Thoracic aorta (tissue), 2 donors: ENCODE measurements at regions not wholly inside any gene's neighbourhood (a gene's known extent, or its start where the extent isn't known, plus 50 kb on each side); places are given as distances from the start of the nearest gene placed in this dataset.

Experiments used
- ATAC-seq: fragments of 150-250 bp; one replicate; pipeline ENCODE4 v1.8.0; 2017; ENCODE audit warnings: low read depth; ENCODE audit not compliant: insufficient number of reproducible peaks, low FRiP score
- DNase-seq: peaks from one replicate; pipeline ENCODE4 v3.0.0-alpha.2; 2020; ENCODE audit warnings: low spot score
- H3K27ac ChIP-seq, 2 donors: fragments of 200-600 bp; sonication (generic); 1 replicate in 1 of 2; 2 replicates in 1 of 2; pipeline ENCODE4 v1.5.1; 2016; ENCODE audit warnings: mild to moderate bottlenecking in 2 of 2, moderate library complexity in 2 of 2
- H3K27me3 ChIP-seq: fragments of 200-600 bp; sonication (generic); replicated peaks from 2 replicates; pipeline ENCODE4 v1.6.0; 2016; ENCODE audit warnings: mild to moderate bottlenecking; ENCODE audit not compliant: insufficient read depth
- H3K36me3 ChIP-seq: fragments of 200-600 bp; sonication (generic); one replicate; pipeline ENCODE4 v1.5.1; 2016
- H3K4me1 ChIP-seq, 2 donors: fragments of 200-600 bp; sonication (generic); 1 replicate in 1 of 2; 2 replicates in 1 of 2; pipeline versions ENCODE4 v1.5.1 to v1.6.0; 2016; ENCODE audit warnings: low read depth in 2 of 2, mild to moderate bottlenecking in 1 of 2; ENCODE audit not compliant: control insufficient read depth in 1 of 2
- H3K4me3 ChIP-seq: fragments of 200-600 bp; sonication (generic); 2 replicates; pipeline ENCODE4 v1.5.1; 2016; ENCODE audit warnings: mild to moderate bottlenecking
- H3K9me3 ChIP-seq: fragments of 200-600 bp; sonication (generic); 2 replicates; pipeline ENCODE4 v1.5.1; 2016
- TF ChIP-seq, protein P1 (sequence below): fragments of 200-600 bp; sonication (generic); IDR thresholded peaks from one replicate; pipeline ENCODE4 v1.5.1; 2019; ENCODE audit warnings: antibody characterized with exemption

DNA sequence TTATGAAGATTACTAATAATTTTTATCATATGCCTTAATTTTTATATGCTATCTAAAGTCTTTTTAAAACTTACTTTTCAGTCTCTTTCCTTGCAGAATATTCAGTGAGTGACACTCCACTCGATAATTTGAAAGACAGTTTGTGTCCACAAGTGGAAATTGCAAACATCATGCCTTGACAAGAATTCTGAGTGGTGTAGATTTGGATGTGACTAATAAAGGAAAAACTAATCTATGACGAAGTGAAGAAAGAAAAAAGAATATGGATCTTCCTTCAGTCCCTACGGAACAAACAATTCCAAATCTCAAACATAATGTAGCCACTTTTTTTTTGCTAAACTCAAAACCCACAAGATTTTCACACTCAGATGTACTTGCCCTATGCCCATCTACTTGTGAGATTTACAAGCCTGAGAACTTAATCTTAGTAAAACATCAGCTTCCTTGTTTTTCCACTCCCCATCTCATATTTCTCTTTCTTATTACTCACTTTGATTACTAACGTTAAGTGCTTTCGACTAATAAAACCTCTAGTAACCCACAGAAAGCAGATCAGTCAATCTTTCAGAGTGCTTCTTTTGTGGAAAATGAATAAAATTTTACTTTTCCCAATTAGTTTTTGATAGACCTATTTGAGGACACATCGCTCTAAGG, 1155.8 kb downstream of the GRIK2 start:
- TF ChIP-seq, protein P1, sequence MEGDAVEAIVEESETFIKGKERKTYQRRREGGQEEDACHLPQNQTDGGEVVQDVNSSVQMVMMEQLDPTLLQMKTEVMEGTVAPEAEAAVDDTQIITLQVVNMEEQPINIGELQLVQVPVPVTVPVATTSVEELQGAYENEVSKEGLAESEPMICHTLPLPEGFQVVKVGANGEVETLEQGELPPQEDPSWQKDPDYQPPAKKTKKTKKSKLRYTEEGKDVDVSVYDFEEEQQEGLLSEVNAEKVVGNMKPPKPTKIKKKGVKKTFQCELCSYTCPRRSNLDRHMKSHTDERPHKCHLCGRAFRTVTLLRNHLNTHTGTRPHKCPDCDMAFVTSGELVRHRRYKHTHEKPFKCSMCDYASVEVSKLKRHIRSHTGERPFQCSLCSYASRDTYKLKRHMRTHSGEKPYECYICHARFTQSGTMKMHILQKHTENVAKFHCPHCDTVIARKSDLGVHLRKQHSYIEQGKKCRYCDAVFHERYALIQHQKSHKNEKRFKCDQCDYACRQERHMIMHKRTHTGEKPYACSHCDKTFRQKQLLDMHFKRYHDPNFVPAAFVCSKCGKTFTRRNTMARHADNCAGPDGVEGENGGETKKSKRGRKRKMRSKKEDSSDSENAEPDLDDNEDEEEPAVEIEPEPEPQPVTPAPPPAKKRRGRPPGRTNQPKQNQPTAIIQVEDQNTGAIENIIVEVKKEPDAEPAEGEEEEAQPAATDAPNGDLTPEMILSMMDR, result no peak
- H3K4me1 ChIP-seq, result no peaks in the 10 kb centered on the region
- ATAC-seq, result no peak
- H3K27me3 ChIP-seq, result no peaks in the 10 kb centered on the region
- no peak for DNase-seq
- no peak overlapping the region for H3K27ac ChIP-seq
- no peaks in the 10 kb centered on the region for H3K9me3 ChIP-seq
- H3K4me3 ChIP-seq, result no peak overlapping the region
- H3K36me3 ChIP-seq, result no peaks in the 10 kb centered on the region

DNA sequence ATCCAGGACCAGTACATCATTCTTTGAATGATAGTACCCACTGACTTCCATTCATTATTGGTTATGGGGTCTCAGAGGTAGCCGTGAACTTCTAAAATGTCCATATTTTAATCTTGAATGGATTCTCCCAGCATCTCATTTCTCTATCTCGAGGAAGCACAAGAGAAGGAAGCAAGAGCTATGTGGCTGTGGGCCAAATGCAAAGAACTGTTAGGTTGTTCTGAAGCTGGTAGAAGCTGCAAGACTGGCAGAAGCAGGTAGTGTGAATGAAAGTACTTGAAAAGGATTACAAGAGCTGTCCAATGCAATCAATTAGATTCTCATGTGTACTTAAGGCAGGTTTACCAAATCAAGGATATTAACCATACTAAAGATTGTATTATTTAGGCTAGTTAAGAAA, 1131.8 kb downstream of the GRIK2 start:
- H3K9me3 ChIP-seq, result no peaks in the 10 kb centered on the region
- no peaks in the 10 kb centered on the region for H3K4me1 ChIP-seq
- TF ChIP-seq, protein P1, result no peak
- H3K27ac ChIP-seq, result no peak overlapping the region
- DNase-seq (no peak), ATAC-seq (no peak)
- no peaks in the 10 kb centered on the region for H3K27me3 ChIP-seq
- H3K36me3 ChIP-seq, result no peaks in the 10 kb centered on the region
- no peak overlapping the region for H3K4me3 ChIP-seq

DNA sequence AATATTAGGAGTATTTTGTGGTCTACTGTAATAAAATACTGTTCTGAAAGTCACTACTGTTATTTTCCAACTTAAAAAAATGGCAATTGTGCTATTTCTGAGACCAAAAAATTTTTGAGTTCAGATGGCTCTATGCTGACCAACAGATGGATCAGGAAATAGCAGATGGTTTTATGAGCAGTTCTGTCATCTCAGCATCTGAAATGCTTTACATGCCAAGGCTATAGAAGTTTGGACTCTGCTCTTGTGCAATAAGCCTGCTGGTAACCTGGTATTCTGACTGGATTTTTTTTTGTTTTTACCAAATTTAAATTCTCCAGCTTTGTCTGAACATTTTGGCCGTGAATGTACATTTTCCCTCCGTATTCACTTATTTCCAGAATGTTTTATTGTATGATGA, 1127.5 kb downstream of the GRIK2 start:
- TF ChIP-seq, protein P1, result no peak
- DNase-seq (no peak), ATAC-seq (no peak)
- H3K27ac ChIP-seq, result no peak overlapping the region
- H3K36me3 ChIP-seq, result no peaks in the 10 kb centered on the region
- H3K27me3 ChIP-seq, result no peaks in the 10 kb centered on the region
- H3K9me3 ChIP-seq, result no peaks in the 10 kb centered on the region
- no peak overlapping the region for H3K4me3 ChIP-seq
- H3K4me1 ChIP-seq, result no peaks in the 10 kb centered on the region

DNA sequence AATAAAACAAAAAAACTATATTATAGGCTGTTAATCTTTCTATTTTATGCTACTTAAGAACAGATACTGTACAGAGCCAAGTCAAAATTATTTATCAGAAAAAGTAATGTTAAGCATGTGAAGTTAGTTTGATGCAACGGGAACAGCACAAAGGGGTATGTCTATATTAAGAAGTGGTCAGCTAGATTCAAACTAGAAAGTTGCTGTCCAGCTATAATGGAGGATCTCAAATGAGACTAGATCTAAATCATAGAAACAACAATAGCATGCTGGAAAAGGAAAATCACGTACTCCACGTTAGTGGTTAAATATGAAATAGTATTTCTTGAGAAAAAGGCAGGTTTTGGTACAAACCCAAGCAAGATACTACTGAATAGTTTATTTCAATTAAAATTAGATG, 1124.0 kb downstream of the GRIK2 start:
- Histone ChIP-seq H3K27ac (no peak overlapping the region), H3K4me1 (no peaks in the 10 kb centered on the region), H3K36me3 (no peaks in the 10 kb centered on the region), H3K9me3 (no peaks in the 10 kb centered on the region), H3K27me3 (no peaks in the 10 kb centered on the region), H3K4me3 (no peak overlapping the region)
- no peak for DNase-seq
- no peak for ATAC-seq
- TF ChIP-seq, protein P1, result no peak

DNA sequence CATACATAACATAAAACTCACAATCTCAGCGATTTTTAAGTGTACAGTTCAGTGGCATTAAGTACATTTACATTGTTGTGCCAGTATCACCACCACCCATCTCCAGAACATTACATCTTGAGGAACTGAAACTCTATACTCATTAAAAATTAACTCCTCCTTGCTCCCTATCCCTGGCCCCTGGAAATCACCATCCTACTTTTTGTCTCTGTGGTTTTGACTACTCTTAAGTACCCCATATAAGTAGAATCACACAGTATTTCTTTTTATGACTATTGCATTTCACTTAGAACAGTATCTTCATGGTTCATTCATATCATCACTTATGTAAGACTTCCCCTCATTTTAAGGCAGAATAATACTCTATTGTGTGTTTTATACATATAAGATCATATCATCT, 1108.1 kb downstream of the GRIK2 start:
- no peak for DNase-seq
- Histone ChIP-seq H3K9me3 (no peaks in the 10 kb centered on the region), H3K36me3 (no peaks in the 10 kb centered on the region), H3K4me1 (no peaks in the 10 kb centered on the region), H3K27ac (no peak overlapping the region), H3K27me3 (no peaks in the 10 kb centered on the region), H3K4me3 (no peak overlapping the region)
- no peak for ATAC-seq
- TF ChIP-seq, protein P1, result no peak
